Astrocyte (in vitro differentiated cells and primary cell): ENCODE measurements at regions not wholly inside any gene's neighbourhood (a gene's known extent, or its start where the extent isn't known, plus 50 kb on each side); places are given as distances from the start of the nearest gene placed in this dataset.

Experiments
- DNase-seq: peaks from one replicate; pipeline ENCODE4 v3.0.0-alpha.2; 2010; ENCODE audit warnings: low read depth
- FAIRE-seq: peaks from 2 replicates; lab custom pipeline; 2011; peaks lifted over from hg19 to GRCh38; lab: Jason Lieb, UNC
- H2AFZ ChIP-seq: 2 replicates; pipeline ENCODE4 v1.6.0; 2012; ENCODE audit warnings: low read depth, low read length, inconsistent platforms
- H3K27ac ChIP-seq: 2 replicates; pipeline ENCODE4 v1.5.1; 2011; ENCODE audit warnings: low read depth, low read length, inconsistent platforms
- H3K27me3 ChIP-seq: 2 replicates; pipeline ENCODE4 v1.6.0; 2011; ENCODE audit warnings: low read length, inconsistent platforms; ENCODE audit not compliant: insufficient read depth
- H3K36me3 ChIP-seq: 2 replicates; pipeline ENCODE4 v1.5.1; 2011; ENCODE audit warnings: low read length, inconsistent platforms; ENCODE audit not compliant: insufficient read depth
- H3K4me1 ChIP-seq: 2 replicates; pipeline ENCODE4 v1.5.1; 2011; ENCODE audit warnings: low read length, inconsistent platforms; ENCODE audit not compliant: insufficient read depth
- H3K4me2 ChIP-seq: 2 replicates; pipeline ENCODE4 v1.6.0; 2012; ENCODE audit warnings: low read length, inconsistent platforms
- H3K4me3 ChIP-seq: 2 replicates; pipeline ENCODE4 v1.5.1; 2011; ENCODE audit warnings: low read depth, mild to moderate bottlenecking, low read length, inconsistent platforms; ENCODE audit not compliant: insufficient read depth
- H3K79me2 ChIP-seq: 2 replicates; pipeline ENCODE4 v1.6.0; 2012; ENCODE audit warnings: mild to moderate bottlenecking, low read length, inconsistent platforms; ENCODE audit not compliant: insufficient read depth
- H3K9ac ChIP-seq: 2 replicates; pipeline ENCODE4 v1.6.0; 2012; ENCODE audit warnings: mild to moderate bottlenecking, low read length, inconsistent platforms
- H3K9me3 ChIP-seq: 2 replicates; pipeline ENCODE4 v1.5.1; 2012; ENCODE audit warnings: low read depth, mild to moderate bottlenecking, low read length, inconsistent platforms; ENCODE audit not compliant: insufficient read depth
- H4K20me1 ChIP-seq: 2 replicates; pipeline ENCODE4 v1.6.0; 2012; ENCODE audit warnings: low read length, inconsistent platforms; ENCODE audit not compliant: insufficient read depth
- H3K27ac Mint-ChIP-seq: one replicate; pipeline ENCODE4 v1.8.0; 2021; ENCODE audit warnings: mild to moderate bottlenecking, mixed read lengths; ENCODE audit not compliant: unreplicated experiment
- H3K27me3 Mint-ChIP-seq: one replicate; pipeline ENCODE4 v1.8.0; 2021; ENCODE audit warnings: low read depth, mixed read lengths; ENCODE audit not compliant: unreplicated experiment
- H3K36me3 Mint-ChIP-seq: one replicate; pipeline ENCODE4 v1.8.0; 2021; ENCODE audit warnings: low read depth, mixed read lengths; ENCODE audit not compliant: unreplicated experiment
- H3K4me1 Mint-ChIP-seq: one replicate; pipeline ENCODE4 v1.8.0; 2021; ENCODE audit warnings: low read depth, mixed read lengths; ENCODE audit not compliant: unreplicated experiment
- H3K4me3 Mint-ChIP-seq: one replicate; pipeline ENCODE4 v1.8.0; 2021; ENCODE audit warnings: mild to moderate bottlenecking, moderate library complexity, mixed read lengths; ENCODE audit not compliant: unreplicated experiment
- H3K9me3 Mint-ChIP-seq: one replicate; pipeline ENCODE4 v1.8.0; 2021; ENCODE audit warnings: mild to moderate bottlenecking, mixed read lengths; ENCODE audit not compliant: unreplicated experiment
- EZH2 ChIP-seq: IDR thresholded peaks from 2 replicates; pipeline ENCODE4 v1.6.1; 2012; ENCODE audit warnings: mild to moderate bottlenecking, low read length, inconsistent platforms; ENCODE audit not compliant: insufficient read depth
- TF ChIP-seq, protein P1 (sequence below): IDR thresholded peaks from 2 replicates; pipeline ENCODE4 v1.5.1; 2011; ENCODE audit warnings: low read depth, mild to moderate bottlenecking, inconsistent platforms, low read length, moderate library complexity; ENCODE audit not compliant: insufficient read depth

DNA sequence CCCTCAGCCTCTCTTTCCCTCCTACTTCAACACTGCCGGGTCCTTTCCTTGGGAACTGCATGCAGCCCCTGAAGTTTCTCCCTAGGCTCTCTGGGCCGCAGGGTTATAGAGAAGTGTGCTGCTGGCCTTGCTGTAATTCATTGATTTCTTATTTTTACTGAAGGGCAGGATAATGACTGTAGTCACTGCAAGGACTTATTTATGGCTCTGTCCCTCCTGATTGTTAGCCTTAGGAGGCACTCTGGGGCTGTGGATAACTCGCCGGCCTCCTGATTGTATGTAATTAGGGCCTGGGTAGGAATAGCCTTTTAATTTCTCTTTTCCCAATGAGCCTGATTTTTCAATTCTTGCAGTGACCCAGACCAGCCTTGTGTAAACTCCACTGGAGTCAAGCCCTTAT, 138.3 kb upstream of the CDH13 start:
- no peak overlapping the region for H3K27ac ChIP-seq
- Mint-ChIP-seq H3K9me3 (peaks cover 2% of the 10 kb centered on the region), H3K4me1 (no peaks in the 10 kb centered on the region), H3K27ac (no peak overlapping the region), H3K36me3 (no peaks in the 10 kb centered on the region), H3K27me3 (peaks cover 7% of the 10 kb centered on the region), H3K4me3 (no peak overlapping the region)
- no peak overlapping the region for H2AFZ ChIP-seq
- H3K9me3 ChIP-seq: no peaks in the 10 kb centered on the region
- H3K4me1 ChIP-seq: no peaks in the 10 kb centered on the region
- H3K4me3 ChIP-seq: no peak overlapping the region
- no peak overlapping the region for H3K9ac ChIP-seq
- H4K20me1 ChIP-seq: no peaks in the 10 kb centered on the region
- DNase-seq (no peak), FAIRE-seq (no peak)
- no peak for TF ChIP-seq EZH2
- TF ChIP-seq, protein P1, sequence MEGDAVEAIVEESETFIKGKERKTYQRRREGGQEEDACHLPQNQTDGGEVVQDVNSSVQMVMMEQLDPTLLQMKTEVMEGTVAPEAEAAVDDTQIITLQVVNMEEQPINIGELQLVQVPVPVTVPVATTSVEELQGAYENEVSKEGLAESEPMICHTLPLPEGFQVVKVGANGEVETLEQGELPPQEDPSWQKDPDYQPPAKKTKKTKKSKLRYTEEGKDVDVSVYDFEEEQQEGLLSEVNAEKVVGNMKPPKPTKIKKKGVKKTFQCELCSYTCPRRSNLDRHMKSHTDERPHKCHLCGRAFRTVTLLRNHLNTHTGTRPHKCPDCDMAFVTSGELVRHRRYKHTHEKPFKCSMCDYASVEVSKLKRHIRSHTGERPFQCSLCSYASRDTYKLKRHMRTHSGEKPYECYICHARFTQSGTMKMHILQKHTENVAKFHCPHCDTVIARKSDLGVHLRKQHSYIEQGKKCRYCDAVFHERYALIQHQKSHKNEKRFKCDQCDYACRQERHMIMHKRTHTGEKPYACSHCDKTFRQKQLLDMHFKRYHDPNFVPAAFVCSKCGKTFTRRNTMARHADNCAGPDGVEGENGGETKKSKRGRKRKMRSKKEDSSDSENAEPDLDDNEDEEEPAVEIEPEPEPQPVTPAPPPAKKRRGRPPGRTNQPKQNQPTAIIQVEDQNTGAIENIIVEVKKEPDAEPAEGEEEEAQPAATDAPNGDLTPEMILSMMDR: no peak
- H3K4me2 ChIP-seq: no peak overlapping the region
- no peaks in the 10 kb centered on the region for H3K79me2 ChIP-seq
- H3K36me3 ChIP-seq: no peaks in the 10 kb centered on the region
- H3K27me3 ChIP-seq: peaks cover 7% of the 10 kb centered on the region

DNA sequence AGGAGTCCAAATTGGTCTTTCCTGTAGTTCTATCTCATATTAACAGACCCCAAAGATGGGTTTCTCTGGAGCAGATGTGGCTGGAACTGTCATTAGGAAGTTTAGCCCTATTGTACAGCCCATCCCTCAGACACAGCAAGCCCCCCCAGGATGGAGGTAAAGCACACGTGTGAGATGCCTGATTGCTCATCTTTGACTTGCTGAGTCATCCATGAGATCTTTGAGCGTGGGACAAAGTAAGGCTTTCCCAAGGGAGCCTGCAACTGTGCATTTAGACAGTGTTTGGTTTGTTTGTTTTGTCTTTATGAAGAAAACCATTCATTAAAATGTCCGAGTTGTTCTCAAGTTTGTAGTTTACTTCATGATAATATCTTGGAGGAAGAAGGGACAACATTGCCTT, 145.3 kb upstream of the CDH13 start:
- Histone ChIP-seq H4K20me1 (no peaks in the 10 kb centered on the region), H3K4me1 (no peaks in the 10 kb centered on the region), H3K4me2 (no peak overlapping the region), H3K4me3 (no peak overlapping the region), H3K36me3 (no peaks in the 10 kb centered on the region), H2AFZ (no peak overlapping the region), H3K27ac (no peak overlapping the region), H3K9ac (no peak overlapping the region), H3K27me3 (peaks cover 3% of the 10 kb centered on the region), H3K79me2 (no peaks in the 10 kb centered on the region), H3K9me3 (no peaks in the 10 kb centered on the region)
- H3K27me3 Mint-ChIP-seq: peaks cover 4% of the 10 kb centered on the region
- H3K9me3 Mint-ChIP-seq: no peaks in the 10 kb centered on the region
- H3K27ac Mint-ChIP-seq: no peak overlapping the region
- H3K4me3 Mint-ChIP-seq: no peak overlapping the region
- peaks cover 6% of the 10 kb centered on the region for H3K4me1 Mint-ChIP-seq
- H3K36me3 Mint-ChIP-seq: no peaks in the 10 kb centered on the region
- FAIRE-seq: no peak
- TF ChIP-seq, protein P1: no peak
- no peak for TF ChIP-seq EZH2
- peak; percentile 0 for DNase-seq

DNA sequence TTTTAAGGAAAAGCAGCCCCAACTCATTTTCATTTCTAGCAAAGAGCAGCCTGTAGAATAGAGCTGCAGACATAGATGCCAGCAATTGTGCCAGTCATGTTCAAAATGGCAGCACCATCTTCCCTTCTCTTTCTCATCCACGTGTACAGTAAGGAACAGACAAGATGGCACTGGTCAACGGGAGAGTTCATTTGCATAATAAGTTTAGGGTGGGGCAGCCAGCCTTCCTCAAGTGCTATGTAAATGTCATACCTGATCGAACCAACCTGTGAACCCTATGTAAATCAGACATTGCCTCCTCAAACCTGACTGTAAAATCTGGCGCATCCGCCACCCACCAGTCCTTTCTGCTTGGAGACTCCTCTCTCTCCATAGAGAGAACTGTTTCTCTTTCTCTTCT, 150.0 kb upstream of the CDH13 start:
- H3K4me3 ChIP-seq: no peak overlapping the region
- no peak overlapping the region for H3K4me3 Mint-ChIP-seq
- FAIRE-seq: no peak

More for the DNA sequence above, 150.0 kb upstream of the CDH13 start:
- Histone ChIP-seq H3K36me3 (no peaks in the 10 kb centered on the region), H4K20me1 (no peaks in the 10 kb centered on the region), H2AFZ (no peak overlapping the region), H3K79me2 (no peaks in the 10 kb centered on the region), H3K27ac (no peak overlapping the region), H3K4me2 (no peak overlapping the region), H3K9ac (no peak overlapping the region), H3K9me3 (no peaks in the 10 kb centered on the region), H3K27me3 (peaks cover 11% of the 10 kb centered on the region), H3K4me1 (no peaks in the 10 kb centered on the region)
- peaks cover 11% of the 10 kb centered on the region for H3K27me3 Mint-ChIP-seq
- no peak overlapping the region for H3K27ac Mint-ChIP-seq
- H3K4me1 Mint-ChIP-seq: peaks cover 3% of the 10 kb centered on the region
- no peak for DNase-seq
- TF ChIP-seq, protein P1: no peak
- H3K36me3 Mint-ChIP-seq: no peaks in the 10 kb centered on the region
- H3K9me3 Mint-ChIP-seq: peaks cover 3% of the 10 kb centered on the region
